Right lobe of liver (tissue), 4 donors: ENCODE measurements at regions not wholly inside any gene's neighbourhood (a gene's known extent, or its start where the extent isn't known, plus 50 kb on each side); places are given as distances from the start of the nearest gene placed in this dataset.

Experiments
- POLR2A ChIP-seq: fragments of 450-650 bp; IDR thresholded peaks from one replicate; pipeline ENCODE4 v1.6.1; 2017; ENCODE audit warnings: antibody characterized with exemption, mild to moderate bottlenecking
- TF ChIP-seq, protein P1 (sequence below), 4 donors: fragments of 200-600 bp in 3 of 4; fragments of 450-650 bp in 1 of 4; IDR thresholded peaks; one replicate each; pipeline versions ENCODE4 v1.5.1 to v1.8.0; 2016 to 2022; ENCODE audit warnings: antibody characterized with exemption in 4 of 4, mild to moderate bottlenecking in 2 of 4
- donor health status: DM: no; HTN: no; CAD: no.
- donor health status: DM: no; HTN: no; CAD: no.
- donor health status: DM: no; HTN: yes; CAD: no.

DNA sequence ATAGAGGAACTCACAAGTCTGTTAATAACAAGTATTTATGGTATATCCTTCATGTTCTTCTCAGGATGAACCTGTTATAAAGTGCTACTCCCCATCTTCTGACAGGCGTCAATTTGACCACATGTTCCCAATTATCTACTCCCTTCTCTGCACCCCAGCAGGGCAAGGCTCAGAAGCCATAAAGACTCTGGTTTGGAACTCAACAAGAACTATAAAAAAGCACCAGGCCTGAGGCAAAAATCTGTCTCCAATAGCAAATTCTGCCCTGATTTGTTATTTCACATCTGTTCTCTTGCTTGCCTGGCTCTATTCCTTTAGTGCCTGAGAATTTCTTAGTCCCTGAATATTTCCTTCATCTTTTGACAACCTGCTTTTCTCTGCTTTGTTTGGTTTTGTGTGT, 618.2 kb upstream of the KIRREL3 start:
- no peak for TF ChIP-seq POLR2A
- TF ChIP-seq, protein P1, sequence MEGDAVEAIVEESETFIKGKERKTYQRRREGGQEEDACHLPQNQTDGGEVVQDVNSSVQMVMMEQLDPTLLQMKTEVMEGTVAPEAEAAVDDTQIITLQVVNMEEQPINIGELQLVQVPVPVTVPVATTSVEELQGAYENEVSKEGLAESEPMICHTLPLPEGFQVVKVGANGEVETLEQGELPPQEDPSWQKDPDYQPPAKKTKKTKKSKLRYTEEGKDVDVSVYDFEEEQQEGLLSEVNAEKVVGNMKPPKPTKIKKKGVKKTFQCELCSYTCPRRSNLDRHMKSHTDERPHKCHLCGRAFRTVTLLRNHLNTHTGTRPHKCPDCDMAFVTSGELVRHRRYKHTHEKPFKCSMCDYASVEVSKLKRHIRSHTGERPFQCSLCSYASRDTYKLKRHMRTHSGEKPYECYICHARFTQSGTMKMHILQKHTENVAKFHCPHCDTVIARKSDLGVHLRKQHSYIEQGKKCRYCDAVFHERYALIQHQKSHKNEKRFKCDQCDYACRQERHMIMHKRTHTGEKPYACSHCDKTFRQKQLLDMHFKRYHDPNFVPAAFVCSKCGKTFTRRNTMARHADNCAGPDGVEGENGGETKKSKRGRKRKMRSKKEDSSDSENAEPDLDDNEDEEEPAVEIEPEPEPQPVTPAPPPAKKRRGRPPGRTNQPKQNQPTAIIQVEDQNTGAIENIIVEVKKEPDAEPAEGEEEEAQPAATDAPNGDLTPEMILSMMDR (IDR thresholded peaks at IDR 0.05) = no peak
